Stimulated activated CD8-positive, alpha-beta memory T cell treated with anti-CD3 and anti-CD28 coated beads, Interleukin-7, amount 100 ng/mL, for 24 hours (primary cell): ENCODE measurements at regions not wholly inside any gene's neighbourhood (a gene's known extent, or its start where the extent isn't known, plus 50 kb on each side); places are given as distances from the start of the nearest gene placed in this dataset.

Experiments
- DNase-seq: peaks from one replicate; pipeline ENCODE4 v3.0.0-alpha.2; 2020; ENCODE audit warnings: low read depth

GRCh38 chr4:188552741-188553275 lies 413.6 kb downstream of the TRIML1 start:
- no peak for DNase-seq

- DNase-seq, result no peak
These were observed 415.2 kb downstream of the TRIML1 start for GRCh38 chr4:188554413-188554812.

- DNase-seq, result no peak
These were observed 433.9 kb downstream of the TRIML1 start for GRCh38 chr4:188573104-188573503.

DNA sequence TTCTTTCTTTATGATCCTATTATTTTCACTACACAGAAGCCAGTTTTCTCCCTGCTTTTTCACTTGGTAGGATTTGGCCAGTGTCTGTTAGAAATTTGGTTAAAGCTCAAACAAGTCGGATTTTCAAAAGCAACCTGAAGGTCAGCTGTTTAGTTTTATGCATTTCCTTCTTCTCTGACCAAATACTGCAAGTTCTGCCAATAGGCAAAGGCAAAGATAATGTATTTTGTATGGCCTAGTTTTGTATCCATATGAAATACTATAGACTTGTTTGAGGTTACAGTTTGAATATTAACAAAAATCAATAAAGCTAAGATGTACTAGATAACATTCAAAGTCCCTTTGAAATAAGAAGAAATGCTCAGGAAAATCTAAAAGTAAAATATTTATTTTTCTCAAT lies 439.4 kb downstream of the TRIML1 start:
- no peak for DNase-seq

GRCh38 chr4:188596021-188596420 lies 456.8 kb downstream of the TRIML1 start:
- no peak for DNase-seq

- no peak for DNase-seq
These were observed 464.4 kb downstream of the TRIML1 start for GRCh38 chr4:188603646-188604045.

- no peak for DNase-seq
These were observed 467.4 kb downstream of the TRIML1 start for GRCh38 chr4:188606635-188607034.

DNA sequence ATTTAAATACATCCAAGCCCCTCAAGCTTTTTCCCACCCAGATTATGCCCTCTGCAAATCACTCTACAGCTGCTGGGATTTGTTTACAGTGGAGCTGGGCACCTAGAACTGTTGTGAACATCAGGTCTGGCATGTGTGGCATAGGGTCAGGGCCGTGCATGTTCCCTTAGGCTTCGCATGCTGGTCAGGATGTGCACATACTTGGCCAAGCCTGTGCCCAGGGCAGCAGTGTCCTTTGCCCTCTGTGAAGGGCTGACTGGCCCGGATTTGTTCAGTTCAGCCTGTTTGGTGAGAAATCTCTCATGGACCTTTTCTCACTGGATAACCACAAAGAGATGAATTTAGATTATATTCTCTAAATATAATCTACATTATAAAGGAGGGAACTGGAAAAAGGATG lies 471.9 kb downstream of the TRIML1 start:
- DNase-seq, result no peak

DNA sequence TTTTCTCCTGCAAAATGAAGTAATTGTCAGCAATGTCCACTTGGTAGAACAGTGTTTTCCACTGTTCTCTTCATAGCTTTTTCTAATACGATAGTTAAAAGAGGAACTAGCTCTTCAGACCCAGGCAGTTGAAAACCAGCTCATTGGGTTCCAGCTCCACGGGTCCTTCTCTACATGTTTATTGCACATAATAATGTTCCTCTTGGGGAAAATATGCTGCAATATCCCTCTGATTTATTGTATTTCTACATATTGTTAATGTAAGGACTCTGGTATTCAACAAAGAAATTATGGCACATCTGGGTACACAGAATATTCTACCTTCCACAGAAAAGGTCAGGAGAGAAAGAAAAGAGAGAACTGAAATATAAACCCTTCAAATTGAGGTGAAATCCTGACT lies 473.4 kb downstream of the TRIML1 start:
- no peak for DNase-seq

GRCh38 chr4:188613976-188614375 lies 474.7 kb downstream of the TRIML1 start:
- DNase-seq, result no peak

DNA sequence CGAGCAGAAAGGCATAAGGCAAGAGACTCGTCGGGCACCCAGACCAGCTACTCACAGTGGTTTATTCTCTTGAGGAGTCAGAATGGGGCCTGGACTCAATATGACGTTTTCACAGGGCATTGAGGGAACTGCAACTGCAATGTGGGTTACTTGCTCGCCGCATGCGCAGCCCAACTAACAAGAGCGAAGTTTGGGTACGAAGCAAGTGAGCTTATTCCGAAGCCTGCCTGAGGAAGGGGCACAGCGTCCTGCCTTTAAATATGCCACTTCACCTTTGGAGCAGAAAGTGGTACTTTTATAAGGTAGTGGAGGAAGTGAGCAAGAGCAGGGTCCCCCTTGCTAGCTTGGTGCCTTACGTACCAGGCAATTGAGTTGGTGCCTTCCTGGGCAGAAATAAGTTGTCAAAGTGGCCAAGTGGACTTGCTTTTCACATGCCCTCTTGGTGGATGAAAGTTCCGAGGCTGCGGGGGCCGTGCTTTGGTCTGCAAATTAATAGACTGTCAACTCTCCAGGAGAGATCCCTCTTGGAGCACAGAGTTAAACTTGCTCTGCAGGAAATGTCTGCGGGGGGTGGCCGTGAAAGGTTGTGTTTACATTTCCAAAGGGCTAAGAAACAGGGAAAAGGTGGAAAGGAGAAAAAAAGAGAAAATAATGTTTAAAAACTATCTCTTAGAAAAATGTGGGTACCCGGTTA lies 480.4 kb downstream of the TRIML1 start:
- DNase-seq, result no peak

- no peak for DNase-seq
These were observed 481.4 kb downstream of the TRIML1 start for GRCh38 chr4:188620608-188621007.

DNA sequence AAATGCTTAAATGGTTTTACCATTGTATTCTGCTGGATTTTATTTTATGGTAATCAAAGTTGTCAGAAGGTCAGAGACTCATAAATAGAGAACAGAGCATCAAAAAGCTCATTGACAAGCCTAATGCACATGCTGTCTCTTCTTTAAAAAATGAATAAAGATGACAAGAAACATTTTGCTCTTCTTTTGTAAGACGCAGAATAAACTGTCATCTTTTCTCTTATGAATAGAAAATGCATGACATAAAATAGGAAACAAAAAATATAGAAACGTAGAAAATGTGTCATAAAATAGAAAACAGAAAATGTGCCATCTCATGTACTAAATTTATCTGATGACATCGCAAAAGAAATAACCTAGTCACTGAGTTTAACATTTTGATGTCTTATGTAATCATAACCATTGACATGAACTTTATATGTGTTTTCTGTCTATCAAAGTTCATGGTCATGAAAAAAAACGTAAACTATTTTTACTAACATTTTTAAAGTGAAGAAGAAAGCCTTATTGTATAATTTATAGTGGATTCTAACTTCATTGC lies 484.1 kb downstream of the TRIML1 start:
- no peak for DNase-seq

DNA sequence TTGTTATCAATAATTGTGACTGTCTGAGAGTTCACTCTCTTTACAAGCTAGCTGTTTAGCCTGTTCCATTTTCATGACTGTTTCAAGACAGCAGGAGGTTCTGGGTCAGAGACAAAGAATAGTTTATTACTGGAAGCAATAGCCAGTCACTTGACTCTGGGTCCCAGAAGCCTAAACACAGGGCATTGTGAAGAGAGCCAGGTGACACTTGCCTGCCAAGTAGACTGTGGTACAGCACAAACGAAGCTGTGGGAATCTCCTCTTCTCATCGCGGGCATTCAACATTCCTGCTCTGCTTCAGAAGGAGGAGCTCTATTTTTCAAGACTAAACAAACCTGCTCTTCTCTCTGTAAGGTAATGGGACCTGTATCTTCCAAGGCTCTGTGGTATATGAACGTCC lies 485.1 kb downstream of the TRIML1 start:
- no peak for DNase-seq

GRCh38 chr4:188627892-188628291 lies 488.7 kb downstream of the TRIML1 start:
- DNase-seq, result no peak

DNA sequence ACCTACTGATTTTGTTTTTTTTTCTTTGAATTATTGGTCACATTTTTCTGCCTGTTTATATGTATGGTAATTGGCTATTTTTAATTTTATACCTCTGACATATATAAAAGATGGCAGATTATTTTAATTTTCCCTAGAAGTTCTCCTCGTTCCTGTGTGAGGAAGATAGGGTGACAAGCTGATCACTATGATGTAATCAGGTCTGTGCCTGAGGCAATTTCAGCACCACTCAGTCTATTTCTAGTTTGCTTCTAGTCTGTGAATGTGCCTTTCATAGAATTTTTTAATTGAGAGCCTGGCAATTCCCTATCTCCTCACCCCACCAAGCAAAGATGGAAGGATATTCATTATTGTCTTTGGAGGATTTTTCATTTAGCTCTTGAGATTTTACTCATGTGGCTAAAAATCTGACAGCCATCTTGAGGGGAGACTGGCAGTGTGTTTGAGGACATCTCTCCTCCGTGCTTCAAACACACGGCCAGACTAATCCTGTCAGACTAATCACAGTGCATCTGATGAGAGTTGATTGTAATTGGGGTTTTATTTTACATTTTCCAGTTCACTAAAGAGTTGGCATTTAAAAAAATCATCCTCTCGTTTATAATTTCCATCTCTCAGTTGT lies 500.3 kb downstream of the TRIML1 start:
- no peak for DNase-seq

GRCh38 chr4:188647820-188648370 lies 508.7 kb downstream of the TRIML1 start:
- DNase-seq, result no peak

GRCh38 chr4:188649635-188650034 lies 510.4 kb downstream of the TRIML1 start:
- no peak for DNase-seq

DNA sequence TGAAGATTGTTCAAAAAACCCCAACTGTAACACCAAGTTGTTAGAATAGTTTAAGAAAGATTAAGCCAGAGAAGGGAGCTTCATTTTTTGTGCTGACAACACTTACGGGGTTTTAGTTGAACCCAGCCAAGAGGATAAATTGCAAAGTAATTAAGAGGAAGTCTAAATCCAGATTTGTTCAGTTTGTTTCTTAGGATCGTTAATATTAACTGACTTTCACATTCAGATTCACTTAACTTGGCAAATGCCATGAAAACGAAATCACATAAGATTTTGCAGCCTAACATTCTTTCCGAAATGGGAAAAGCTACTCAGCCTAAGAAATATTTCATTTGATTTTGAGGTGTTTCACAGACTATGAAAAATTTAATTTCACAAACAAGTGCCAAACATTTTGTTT lies 511.3 kb downstream of the TRIML1 start:
- no peak for DNase-seq

GRCh38 chr4:188657365-188657764 lies 518.1 kb downstream of the TRIML1 start:
- DNase-seq, result no peak

DNA sequence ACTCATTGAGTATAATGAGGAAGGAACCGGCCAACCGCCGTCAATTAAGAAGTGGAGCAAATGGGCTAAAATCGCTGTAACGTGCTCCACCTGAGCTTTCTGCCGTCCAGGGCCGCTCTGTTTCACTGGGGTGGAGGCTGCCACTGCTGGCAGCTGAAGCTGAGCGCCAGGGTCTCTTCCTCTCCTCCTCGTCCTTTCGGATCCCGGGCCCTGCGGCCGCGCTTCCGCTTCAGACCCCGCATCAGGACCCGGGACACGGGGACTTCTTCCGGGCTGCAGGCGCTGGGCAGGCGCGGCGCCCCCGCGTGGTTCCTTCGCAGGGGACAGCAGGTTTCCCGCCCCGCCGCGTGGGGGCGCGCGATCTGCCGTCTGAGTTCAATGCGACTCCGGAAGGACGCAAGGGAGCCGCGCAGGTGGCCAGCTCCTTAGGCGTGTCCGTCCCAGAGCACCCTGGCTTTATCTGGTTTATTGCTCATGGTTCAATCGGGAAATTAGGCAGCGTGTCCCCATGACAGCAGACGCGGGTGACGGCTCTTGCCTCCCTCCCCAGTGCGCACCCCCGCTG lies 519.8 kb downstream of the TRIML1 start:
- no peak for DNase-seq

- no peak for DNase-seq
These were observed 521.6 kb downstream of the TRIML1 start for GRCh38 chr4:188660796-188661195.

DNA sequence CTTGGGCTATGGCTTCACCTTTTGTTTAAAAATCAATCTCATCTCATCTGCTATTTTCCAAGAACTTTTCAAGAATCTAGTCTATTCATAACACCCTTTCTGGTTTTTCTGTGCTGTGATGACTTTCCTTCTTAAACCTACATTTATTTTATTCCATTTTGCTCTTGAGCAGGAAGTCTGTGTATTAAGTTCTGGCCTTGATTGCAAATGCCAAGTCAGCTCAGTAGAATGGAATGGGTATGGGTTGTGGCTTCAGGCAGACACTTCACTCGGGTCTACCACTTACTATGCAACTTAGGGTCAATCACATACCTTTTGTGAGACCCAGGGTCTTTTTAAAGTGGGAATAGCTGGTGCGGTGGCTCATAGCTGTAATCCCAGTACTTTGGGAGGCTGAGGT lies 522.3 kb downstream of the TRIML1 start:
- no peak for DNase-seq
